Lung (tissue), 11 donors: ENCODE measurements at regions not wholly inside any gene's neighbourhood (a gene's known extent, or its start where the extent isn't known, plus 50 kb on each side); places are given as distances from the start of the nearest gene placed in this dataset.
A peak's percentile ranks its signal among the peaks of the same experiment; 100 is the strongest.

ENCODE experiments used
- ATAC-seq: fragments of 200-7000 bp; cut with Tn5 transposase; one replicate; pipeline ENCODE4 v1.9.1; 2020; ENCODE audit warnings: moderate number of reproducible peaks; ENCODE audit not compliant: insufficient read depth, low FRiP score
- DNase-seq, 3 donors: peaks; one replicate each; pipeline ENCODE4 v3.0.0-alpha.2; 2013 to 2017
- H3K27ac ChIP-seq, 2 donors: one replicate each; pipeline ENCODE4 v1.5.1; 2013; ENCODE audit warnings: mild to moderate bottlenecking in 2 of 2, moderate library complexity in 2 of 2, control low read depth in 1 of 2, inconsistent platforms in 1 of 2, low read depth in 1 of 2, low read length in 1 of 2
- H3K27me3 ChIP-seq, 3 donors: one replicate each; pipeline ENCODE4 v1.5.1; 2013; ENCODE audit warnings: low read length in 2 of 3; ENCODE audit not compliant: control insufficient read depth in 3 of 3, insufficient read depth in 3 of 3
- H3K36me3 ChIP-seq, 4 donors: one replicate each; pipeline ENCODE4 v1.5.1; 2013; ENCODE audit warnings: low read length in 4 of 4, mild to moderate bottlenecking in 1 of 4, moderate library complexity in 1 of 4; ENCODE audit not compliant: control insufficient read depth in 4 of 4, insufficient read depth in 4 of 4
- H3K4me1 ChIP-seq, 5 donors: one replicate each; pipeline ENCODE4 v1.5.1; 2013; ENCODE audit warnings: low read length in 5 of 5, mild to moderate bottlenecking in 2 of 5, moderate library complexity in 1 of 5; ENCODE audit not compliant: control insufficient read depth in 5 of 5, insufficient read depth in 5 of 5
- H3K4me3 ChIP-seq: one replicate; pipeline ENCODE4 v1.5.1; 2013; ENCODE audit warnings: mild to moderate bottlenecking, control low read depth, moderate library complexity
- H3K9ac ChIP-seq, 2 donors: one replicate each; pipeline ENCODE4 v1.5.1; 2013; ENCODE audit warnings: low read length in 2 of 2, control low read depth in 1 of 2; ENCODE audit not compliant: insufficient read depth in 1 of 2
- H3K9me3 ChIP-seq, 4 donors: one replicate each; pipeline ENCODE4 v1.5.1; 2013; ENCODE audit warnings: low read length in 3 of 4, mild to moderate bottlenecking in 1 of 4, moderate library complexity in 1 of 4; ENCODE audit not compliant: control insufficient read depth in 4 of 4, insufficient read depth in 3 of 4
- CTCF ChIP-seq: IDR thresholded peaks from 2 replicates; pipeline ENCODE4 v1.5.1; 2012; ENCODE audit warnings: mild to moderate bottlenecking; ENCODE audit errors: control extremely low read depth, extremely low read depth
- WGBS, 2 donors: extraction: QIAGEN DNeasy Blood & Tissue Kit; methylation state at CpG; one replicate each; pipeline ENCODE4 v1.1.7; 2013; 5-methylcytosine and 5-hydroxymethylcytosine counted together
- donor health status: control.
- donor health status: control.
- donor health status: Bipolar disorder and iron deficiency.
- donor health status: healthy.
- donor health status: DM: yes; HTN: yes; CAD: no.

DNA sequence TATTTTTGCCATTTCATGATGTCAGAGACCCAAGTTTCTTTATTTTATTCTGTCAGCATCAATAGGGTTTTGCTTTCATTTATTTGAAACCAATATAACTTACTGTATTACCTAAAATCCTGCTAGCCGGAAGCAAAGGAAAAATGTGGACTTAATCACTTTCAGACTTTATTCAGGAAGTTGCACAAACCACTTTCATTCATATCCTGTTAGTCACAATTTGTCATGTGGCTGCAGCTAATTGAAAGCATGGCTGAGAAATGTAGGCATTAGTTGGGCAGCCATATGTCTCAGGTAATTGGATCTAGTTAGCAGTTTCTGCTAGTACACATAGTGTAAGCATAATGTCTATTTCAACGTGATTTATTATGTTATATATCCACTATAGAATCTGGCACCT, 462.3 kb upstream of the SGO1 start:
- no peaks in the 10 kb centered on the region for H3K27me3 ChIP-seq
- no peak for TF ChIP-seq CTCF
- no peak for DNase-seq

DNA sequence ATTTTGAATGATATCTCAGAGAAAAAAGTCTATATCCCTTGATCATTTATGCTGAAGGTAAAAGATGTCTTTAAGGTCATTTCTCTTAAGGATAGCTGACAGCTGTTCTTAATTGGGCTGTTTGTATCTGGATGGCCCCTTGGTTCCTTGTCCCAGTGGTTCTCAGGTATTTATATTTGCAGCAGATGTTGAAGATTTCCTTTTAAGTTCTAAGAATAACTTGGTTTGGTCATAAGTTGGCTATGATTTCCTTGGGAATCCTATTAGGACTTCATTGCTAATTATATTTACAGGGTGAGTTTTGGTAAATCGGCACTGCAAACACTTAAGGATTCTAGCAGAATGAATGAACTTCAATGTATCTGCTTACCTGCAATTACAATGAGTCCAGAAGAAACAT, 460.4 kb upstream of the SGO1 start:
- no peak for DNase-seq
- 80 to 89% methylated on average over 1 of the region's 1 CpG for WGBS, 2 donors

More for the DNA sequence above, 462.3 kb upstream of the SGO1 start:
- H3K36me3 ChIP-seq: no peaks in the 10 kb centered on the region
- no peak overlapping the region for H3K4me3 ChIP-seq
- no peak for ATAC-seq
- no peak overlapping the region for H3K9ac ChIP-seq
- no peak overlapping the region for H3K27ac ChIP-seq
- no peaks in the 10 kb centered on the region for H3K9me3 ChIP-seq
- 53 to 64% methylated on average over 2 of the region's 2 CpGs for WGBS, 2 donors
- H3K4me1 ChIP-seq: peaks cover 0 to 6% (median 0%) of the 10 kb centered on the region in 5 donors

GRCh38 chr3:20645340-20645739, 459.3 kb upstream of the SGO1 start:
- Histone ChIP-seq H3K36me3 (no peaks in the 10 kb centered on the region), H3K27me3 (no peaks in the 10 kb centered on the region), H3K4me3 (no peak overlapping the region), H3K27ac (no peak overlapping the region), H3K9me3 (no peaks in the 10 kb centered on the region), H3K4me1 (peaks cover 0 to 6% (median 0%) of the 10 kb centered on the region in 5 donors), H3K9ac (no peak overlapping the region)
- WGBS, 2 donors: 28 to 67% methylated on average over 3 of the region's 3 CpGs
- ATAC-seq: no peak
- no peak for DNase-seq
- no peak for TF ChIP-seq CTCF

More for the DNA sequence above, 460.4 kb upstream of the SGO1 start:
- Histone ChIP-seq H3K27ac (no peak overlapping the region), H3K9ac (no peak overlapping the region), H3K9me3 (no peaks in the 10 kb centered on the region), H3K36me3 (no peaks in the 10 kb centered on the region), H3K4me3 (no peak overlapping the region), H3K27me3 (no peaks in the 10 kb centered on the region), H3K4me1 (peaks cover 0 to 6% (median 0%) of the 10 kb centered on the region in 5 donors)
- ATAC-seq: no peak
- TF ChIP-seq CTCF: no peak

DNA sequence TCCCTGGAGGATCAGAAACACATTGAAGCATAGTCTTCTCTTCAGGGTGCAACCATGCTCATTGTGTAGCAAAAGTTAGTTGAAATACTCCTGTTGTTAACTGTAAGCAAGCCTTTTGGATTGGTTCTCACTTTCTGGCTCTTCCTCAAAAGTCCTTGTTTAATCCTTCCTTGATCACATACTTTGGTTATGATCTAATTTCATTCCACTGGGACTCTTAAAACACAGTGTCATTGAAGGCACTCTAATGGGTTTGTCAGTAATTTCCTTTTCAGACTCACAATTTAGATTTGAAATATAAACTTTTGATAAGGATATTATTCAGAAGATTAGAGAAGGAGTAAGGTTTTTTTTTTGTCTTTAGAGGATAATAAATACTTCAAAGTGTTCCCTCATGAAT, 451.7 kb upstream of the SGO1 start:
- no peaks in the 10 kb centered on the region for H3K27me3 ChIP-seq
- no peak overlapping the region for H3K4me3 ChIP-seq
- no peak overlapping the region for H3K27ac ChIP-seq
- no peak overlapping the region for H3K9ac ChIP-seq
- DNase-seq (peak in 2 of 3 donors; percentile 76 to 78), ATAC-seq (no peak)
- no peak for TF ChIP-seq CTCF
- H3K36me3 ChIP-seq: no peaks in the 10 kb centered on the region
- H3K4me1 ChIP-seq: peaks cover 0 to 3% (median 0%) of the 10 kb centered on the region in 5 donors
- no peaks in the 10 kb centered on the region for H3K9me3 ChIP-seq
